Fibroblast of pulmonary artery (primary cell): ENCODE measurements at regions not wholly inside any gene's neighbourhood (a gene's known extent, or its start where the extent isn't known, plus 50 kb on each side); places are given as distances from the start of the nearest gene placed in this dataset.
A peak's percentile ranks its signal among the peaks of the same experiment; 100 is the strongest.

Experiments
- DNase-seq: peaks from one replicate; pipeline ENCODE4 v3.0.0-alpha.2; 2010; ENCODE audit warnings: low read depth
- H3K4me3 ChIP-seq: replicated peaks from 2 replicates; pipeline ENCODE4 v1.5.1; 2011; ENCODE audit warnings: low read depth, mild to moderate bottlenecking, control low read depth, low read length, moderate library complexity
- TF ChIP-seq, protein P1 (sequence below): IDR thresholded peaks from 2 replicates; pipeline ENCODE4 v1.5.1; 2011; ENCODE audit warnings: mild to moderate bottlenecking, control low read depth, low read length, inconsistent platforms; ENCODE audit errors: missing control alignments

DNA sequence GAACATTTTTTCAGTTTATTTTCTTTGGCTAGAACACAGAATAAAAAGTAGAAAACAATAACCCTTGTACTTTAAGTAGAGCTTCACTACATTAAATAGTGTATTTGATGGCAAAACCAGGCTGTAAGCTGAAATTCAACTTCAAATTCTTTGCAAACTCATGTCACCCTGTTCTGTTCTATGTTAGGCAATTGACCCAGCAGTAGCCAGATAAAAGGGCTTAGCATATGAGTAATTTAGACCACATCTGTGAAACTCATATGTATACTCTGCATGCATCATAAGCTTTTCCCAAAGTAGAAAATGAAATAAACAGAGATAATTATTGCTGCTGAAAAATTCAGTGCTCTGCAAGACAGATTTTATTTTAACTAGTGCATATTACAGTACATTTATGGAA is 150.2 kb downstream of the GNAI1 start:
- no peak overlapping the region for H3K4me3 ChIP-seq
- DNase-seq = peak; percentile 77
- TF ChIP-seq, protein P1, sequence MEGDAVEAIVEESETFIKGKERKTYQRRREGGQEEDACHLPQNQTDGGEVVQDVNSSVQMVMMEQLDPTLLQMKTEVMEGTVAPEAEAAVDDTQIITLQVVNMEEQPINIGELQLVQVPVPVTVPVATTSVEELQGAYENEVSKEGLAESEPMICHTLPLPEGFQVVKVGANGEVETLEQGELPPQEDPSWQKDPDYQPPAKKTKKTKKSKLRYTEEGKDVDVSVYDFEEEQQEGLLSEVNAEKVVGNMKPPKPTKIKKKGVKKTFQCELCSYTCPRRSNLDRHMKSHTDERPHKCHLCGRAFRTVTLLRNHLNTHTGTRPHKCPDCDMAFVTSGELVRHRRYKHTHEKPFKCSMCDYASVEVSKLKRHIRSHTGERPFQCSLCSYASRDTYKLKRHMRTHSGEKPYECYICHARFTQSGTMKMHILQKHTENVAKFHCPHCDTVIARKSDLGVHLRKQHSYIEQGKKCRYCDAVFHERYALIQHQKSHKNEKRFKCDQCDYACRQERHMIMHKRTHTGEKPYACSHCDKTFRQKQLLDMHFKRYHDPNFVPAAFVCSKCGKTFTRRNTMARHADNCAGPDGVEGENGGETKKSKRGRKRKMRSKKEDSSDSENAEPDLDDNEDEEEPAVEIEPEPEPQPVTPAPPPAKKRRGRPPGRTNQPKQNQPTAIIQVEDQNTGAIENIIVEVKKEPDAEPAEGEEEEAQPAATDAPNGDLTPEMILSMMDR = no peak

GRCh38 chr7:80279760-80280159 is 145.1 kb downstream of the GNAI1 start:
- TF ChIP-seq, protein P1 = no peak
- no peak overlapping the region for H3K4me3 ChIP-seq
- no peak for DNase-seq

DNA sequence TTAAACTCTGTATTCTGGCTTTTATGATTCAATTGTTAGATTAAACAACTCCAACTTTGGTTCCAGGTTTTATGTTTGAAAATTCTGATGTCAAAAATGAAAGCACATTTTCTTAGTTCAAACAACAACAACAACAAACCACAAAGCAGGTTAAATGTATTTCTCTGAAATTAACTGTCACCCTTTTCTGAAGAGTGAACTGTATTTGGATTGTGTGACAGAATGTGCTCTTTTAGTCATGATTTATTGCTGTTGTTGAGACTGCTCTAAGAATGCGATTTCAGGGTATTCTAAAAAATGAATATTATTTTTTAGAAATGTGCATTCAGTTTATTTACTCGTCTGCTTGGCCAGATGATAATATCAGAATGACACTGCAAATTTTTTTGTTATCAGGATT is 144.1 kb downstream of the GNAI1 start:
- H3K4me3 ChIP-seq = no peak overlapping the region
- TF ChIP-seq, protein P1 = no peak
- no peak for DNase-seq

GRCh38 chr7:80277434-80278427 is 143.1 kb downstream of the GNAI1 start:
- TF ChIP-seq, protein P1 = no peak
- H3K4me3 ChIP-seq = no peak overlapping the region
- DNase-seq = peak; percentile 53
